ENCODE measurements at regions not wholly inside any gene's neighbourhood (a gene's known extent, or its start where the extent isn't known, plus 50 kb on each side); places are given as distances from the start of the nearest gene placed in this dataset.

- CTCF ChIA-PET: no interaction called here
- H3K4me3 ChIP-seq (ENCODE audit: low read depth, low read length, poor library complexity, severe bottlenecking): no peak overlapping the region
- POLR2A ChIA-PET (ENCODE audit: low non-redundant PET): no interaction called here
- no peaks in the 10 kb centered on the region for H3K9me3 ChIP-seq (ENCODE audit: low read depth, low read length, poor library complexity, severe bottlenecking)
- intact Hi-C loops (cut with micrococcal nuclease; ENCODE audit: unreplicated experiment): no loop called here
- no peaks in the 10 kb centered on the region for H3K4me1 ChIP-seq (ENCODE audit: insufficient read depth, low read length, poor library complexity, severe bottlenecking)
- H3K27ac ChIP-seq (ENCODE audit: low read depth, low read length, poor library complexity, severe bottlenecking): no peak overlapping the region
- DNase-seq (ENCODE audit: low spot score): no peak
- TF ChIP-seq EZH2 (IDR thresholded peaks at IDR 0.05; ENCODE audit: borderline replicate concordance, low read depth, low read length, poor library complexity, severe bottlenecking): no peak
- TF ChIP-seq, protein P1, sequence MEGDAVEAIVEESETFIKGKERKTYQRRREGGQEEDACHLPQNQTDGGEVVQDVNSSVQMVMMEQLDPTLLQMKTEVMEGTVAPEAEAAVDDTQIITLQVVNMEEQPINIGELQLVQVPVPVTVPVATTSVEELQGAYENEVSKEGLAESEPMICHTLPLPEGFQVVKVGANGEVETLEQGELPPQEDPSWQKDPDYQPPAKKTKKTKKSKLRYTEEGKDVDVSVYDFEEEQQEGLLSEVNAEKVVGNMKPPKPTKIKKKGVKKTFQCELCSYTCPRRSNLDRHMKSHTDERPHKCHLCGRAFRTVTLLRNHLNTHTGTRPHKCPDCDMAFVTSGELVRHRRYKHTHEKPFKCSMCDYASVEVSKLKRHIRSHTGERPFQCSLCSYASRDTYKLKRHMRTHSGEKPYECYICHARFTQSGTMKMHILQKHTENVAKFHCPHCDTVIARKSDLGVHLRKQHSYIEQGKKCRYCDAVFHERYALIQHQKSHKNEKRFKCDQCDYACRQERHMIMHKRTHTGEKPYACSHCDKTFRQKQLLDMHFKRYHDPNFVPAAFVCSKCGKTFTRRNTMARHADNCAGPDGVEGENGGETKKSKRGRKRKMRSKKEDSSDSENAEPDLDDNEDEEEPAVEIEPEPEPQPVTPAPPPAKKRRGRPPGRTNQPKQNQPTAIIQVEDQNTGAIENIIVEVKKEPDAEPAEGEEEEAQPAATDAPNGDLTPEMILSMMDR (conservative IDR thresholded peaks at IDR 0.05; ENCODE audit: low read depth, low read length): no peak
- no peaks in the 10 kb centered on the region for H3K27me3 ChIP-seq (replicated peaks; ENCODE audit: insufficient read depth, low read depth, low read length, poor library complexity)
- H3K36me3 ChIP-seq (ENCODE audit: insufficient read depth, low read length, poor library complexity, severe bottlenecking): no peaks in the 10 kb centered on the region
- no TSS peak for BruUV-seq (replicated peaks)
Measured at GRCh38 chr4:18664171-18664570, 642.6 kb upstream of the LCORL start.

DNA sequence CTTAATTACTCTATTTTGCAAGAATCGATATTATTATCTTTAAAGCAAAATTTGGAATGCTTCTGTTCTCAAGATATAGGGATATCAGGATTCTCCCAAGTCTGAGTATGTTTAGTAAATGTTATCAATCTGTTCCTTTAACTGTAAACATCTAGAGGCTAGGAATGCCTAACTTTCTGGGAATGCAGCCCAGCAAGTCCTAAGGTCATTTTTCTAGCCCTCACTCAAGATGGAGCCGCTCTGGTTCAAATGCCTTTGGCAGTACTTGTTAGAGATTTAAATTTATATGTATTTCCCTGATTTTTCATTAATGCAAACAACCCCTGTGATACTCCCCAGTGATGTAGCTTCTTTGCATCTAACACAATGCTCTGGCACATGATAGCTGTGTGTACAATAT lies 623.8 kb upstream of the LCORL start:
- Histone ChIP-seq H3K4me3 (ENCODE audit: low read depth, low read length, poor library complexity, severe bottlenecking) (no peak overlapping the region), H3K9me3 (ENCODE audit: low read depth, low read length, poor library complexity, severe bottlenecking) (no peaks in the 10 kb centered on the region), H3K36me3 (ENCODE audit: insufficient read depth, low read length, poor library complexity, severe bottlenecking) (no peaks in the 10 kb centered on the region), H3K27me3 (replicated peaks; ENCODE audit: insufficient read depth, low read depth, low read length, poor library complexity) (no peaks in the 10 kb centered on the region), H3K4me1 (ENCODE audit: insufficient read depth, low read length, poor library complexity, severe bottlenecking) (no peaks in the 10 kb centered on the region), H3K27ac (ENCODE audit: low read depth, low read length, poor library complexity, severe bottlenecking) (no peak overlapping the region)
- TF ChIP-seq EZH2 (IDR thresholded peaks at IDR 0.05; ENCODE audit: borderline replicate concordance, low read depth, low read length, poor library complexity, severe bottlenecking): no peak
- TF ChIP-seq, protein P1 (conservative IDR thresholded peaks at IDR 0.05; ENCODE audit: low read depth, low read length): no peak
- no TSS peak for BruUV-seq (replicated peaks)
- DNase-seq (ENCODE audit: low spot score): no peak
- CTCF ChIA-PET: no interaction called here
- intact Hi-C loops (cut with micrococcal nuclease; ENCODE audit: unreplicated experiment): no loop called here
- POLR2A ChIA-PET (ENCODE audit: low non-redundant PET): no interaction called here

- H3K27ac ChIP-seq (ENCODE audit: low read depth, low read length, poor library complexity, severe bottlenecking): no peak overlapping the region
- POLR2A ChIA-PET (ENCODE audit: low non-redundant PET): no interaction called here
Measured at GRCh38 chr4:18641334-18641733, 619.8 kb upstream of the LCORL start.

More at GRCh38 chr4:18641334-18641733, 619.8 kb upstream of the LCORL start:
- Histone ChIP-seq H3K27me3 (replicated peaks; ENCODE audit: insufficient read depth, low read depth, low read length, poor library complexity) (no peaks in the 10 kb centered on the region), H3K4me1 (ENCODE audit: insufficient read depth, low read length, poor library complexity, severe bottlenecking) (no peaks in the 10 kb centered on the region), H3K4me3 (ENCODE audit: low read depth, low read length, poor library complexity, severe bottlenecking) (no peak overlapping the region), H3K36me3 (ENCODE audit: insufficient read depth, low read length, poor library complexity, severe bottlenecking) (no peaks in the 10 kb centered on the region), H3K9me3 (ENCODE audit: low read depth, low read length, poor library complexity, severe bottlenecking) (no peaks in the 10 kb centered on the region)
- intact Hi-C loops (cut with micrococcal nuclease; ENCODE audit: unreplicated experiment): no loop called here
- no TSS peak for BruUV-seq (replicated peaks)
- TF ChIP-seq, protein P1 (conservative IDR thresholded peaks at IDR 0.05; ENCODE audit: low read depth, low read length): no peak
- no peak for TF ChIP-seq EZH2 (IDR thresholded peaks at IDR 0.05; ENCODE audit: borderline replicate concordance, low read depth, low read length, poor library complexity, severe bottlenecking)
- no peak for DNase-seq (ENCODE audit: low spot score)
- CTCF ChIA-PET: no interaction called here
